ENCODE measurements at regions not wholly inside any gene's neighbourhood (a gene's known extent, or its start where the extent isn't known, plus 50 kb on each side); places are given as distances from the start of the nearest gene placed in this dataset.

- TF ChIP-seq CTCF (IDR thresholded peaks at IDR 0.05; ENCODE audit: insufficient read depth, low read depth, low read length) (no peak), EZH2 (IDR thresholded peaks at IDR 0.05; ENCODE audit: insufficient read depth, low read length) (no peak)
Observed at GRCh38 chr3:137103739-137104138, 146.0 kb downstream of the IL20RB start.
